Activated effector memory CD4-positive, alpha-beta T cell treated with anti-CD3 and anti-CD28 coated beads, Interleukin-2, amount 50 U/mL, for 16 hours (primary cell): ENCODE measurements at regions not wholly inside any gene's neighbourhood (a gene's known extent, or its start where the extent isn't known, plus 50 kb on each side); places are given as distances from the start of the nearest gene placed in this dataset.
A peak's percentile ranks its signal among the peaks of the same experiment; 100 is the strongest.

ENCODE experiments used
- DNase-seq: peaks from one replicate; pipeline ENCODE4 v3.0.0-alpha.2; 2020

DNA sequence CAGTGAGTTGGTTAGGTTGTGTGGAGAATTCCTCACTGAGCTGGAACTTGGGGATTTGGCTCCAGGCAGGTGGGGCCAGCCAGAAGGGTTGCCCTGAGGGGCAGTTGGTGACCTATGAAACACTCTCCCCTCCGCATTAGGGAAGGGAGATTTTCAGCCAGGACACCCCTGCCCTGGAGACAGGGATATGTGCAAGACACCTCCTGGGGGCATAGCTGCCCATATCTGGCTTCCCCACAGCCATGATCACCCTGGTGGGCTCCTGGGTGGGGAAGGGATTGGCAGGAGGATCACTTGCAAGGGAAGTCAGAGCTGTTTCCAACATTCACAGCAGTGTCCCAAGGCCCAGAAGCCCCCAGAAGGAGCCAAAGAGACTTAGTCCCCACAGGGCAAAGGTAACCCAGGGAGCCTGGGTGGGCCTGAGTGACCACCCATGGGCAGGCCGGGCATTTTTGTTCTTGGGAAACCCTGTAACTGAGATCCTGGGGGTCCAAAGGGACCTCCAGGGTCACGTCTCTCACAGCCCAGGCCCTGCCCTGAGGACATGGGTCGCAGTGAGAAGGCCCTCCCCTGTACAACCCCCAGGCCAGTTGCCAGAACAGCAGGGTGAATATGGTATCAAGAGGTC, 145.8 kb downstream of the MRPL14 start:
- DNase-seq: peak; percentile 54

DNA sequence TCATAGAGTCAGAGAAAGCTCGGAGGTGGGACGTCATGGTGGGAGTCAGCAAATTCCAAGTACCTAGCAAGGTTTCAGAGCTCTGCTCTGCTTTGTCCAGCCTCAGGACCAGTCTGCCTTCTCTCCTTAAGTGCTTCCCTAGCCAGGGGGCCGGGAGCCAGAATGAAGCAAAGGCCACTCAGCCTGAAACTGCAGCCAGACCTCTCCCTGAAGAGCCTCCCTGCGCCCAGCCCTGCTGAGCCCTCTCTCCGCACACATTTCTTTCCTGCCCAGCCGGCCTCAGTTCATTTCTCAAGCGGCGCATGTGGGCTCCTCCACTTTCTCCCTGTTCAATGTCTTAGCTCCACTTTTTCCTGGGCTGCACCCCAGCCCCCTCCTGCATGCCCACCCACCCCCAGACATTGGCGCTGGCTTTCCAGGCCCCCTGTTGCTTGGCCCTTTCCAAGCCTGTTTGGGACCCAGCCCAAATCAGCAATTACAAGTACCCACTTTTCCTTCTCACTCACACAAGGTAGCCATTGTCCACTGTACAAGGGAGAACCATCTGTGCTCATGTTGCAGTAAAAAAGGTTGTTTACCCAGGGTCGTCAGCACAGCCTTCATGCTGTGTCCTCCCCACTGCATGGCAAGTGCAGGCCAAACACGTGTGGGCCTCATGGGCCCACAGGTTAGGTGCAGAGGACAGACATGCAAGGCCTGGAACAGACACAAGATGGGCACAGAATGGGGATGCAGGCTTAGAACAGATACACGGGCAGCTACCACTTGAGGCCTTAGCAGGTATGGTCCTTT, 147.1 kb downstream of the MRPL14 start:
- DNase-seq: peak; percentile 17

DNA sequence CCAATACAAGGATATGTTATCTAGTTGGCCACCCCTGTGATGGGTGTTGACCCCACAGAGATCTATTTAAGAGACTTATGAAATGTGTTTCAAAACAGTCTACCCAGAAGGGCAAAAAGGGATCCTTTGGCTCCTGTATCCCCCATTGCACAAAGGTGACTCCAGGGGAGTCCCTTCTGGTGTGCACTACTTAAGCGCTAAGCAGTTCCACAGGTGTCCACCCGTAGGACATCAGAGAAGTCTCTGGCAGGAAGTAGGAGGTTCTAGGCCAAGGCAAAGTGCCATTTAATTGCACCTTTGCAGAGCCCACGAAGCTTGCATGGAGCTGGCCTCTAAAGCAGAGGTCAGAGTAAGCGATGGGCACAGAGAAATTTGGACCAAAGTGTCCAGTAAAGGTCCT, 147.7 kb downstream of the MRPL14 start:
- peak; percentile 12 for DNase-seq

DNA sequence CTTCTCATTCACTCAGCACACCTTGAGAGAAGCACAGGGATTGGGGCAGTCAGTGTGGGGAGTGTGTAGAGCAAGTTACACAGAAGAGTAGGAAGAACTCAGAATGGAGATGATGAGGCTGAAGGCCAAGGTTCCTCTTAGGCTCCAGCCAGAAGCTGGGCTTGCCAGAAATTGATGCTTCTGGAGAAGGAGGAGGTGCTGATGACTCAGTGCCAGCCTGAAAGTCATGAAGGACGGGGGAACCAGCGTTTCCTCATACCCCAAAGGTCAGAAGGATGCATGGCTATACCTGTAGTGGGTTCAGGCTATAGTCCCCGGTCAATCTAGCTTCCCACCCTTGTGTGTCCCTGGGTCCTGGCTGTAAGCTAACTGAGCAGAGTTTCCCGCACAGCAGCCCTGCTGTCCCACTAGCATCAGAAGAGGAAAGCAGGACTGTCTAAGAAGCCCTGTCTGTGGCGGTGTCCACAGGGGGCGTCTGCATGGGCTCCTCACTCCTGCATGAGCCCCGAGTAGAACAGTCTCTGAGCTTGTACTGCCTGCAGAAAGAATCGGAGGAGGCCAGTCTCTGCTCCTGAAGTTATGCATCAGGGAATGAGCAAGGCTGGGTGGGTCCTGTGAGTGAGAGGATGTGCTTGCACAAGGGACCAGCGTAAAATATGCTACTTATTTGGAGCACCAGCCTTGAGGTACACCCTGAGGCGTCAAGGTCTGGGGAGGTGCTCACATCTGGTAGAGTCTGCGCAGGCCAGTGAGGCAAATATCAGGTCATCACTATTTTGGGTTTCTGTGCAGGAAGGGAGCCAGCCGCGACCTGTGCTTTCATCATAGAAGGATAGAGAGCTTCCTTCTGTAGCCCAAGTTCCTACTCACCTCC, 148.5 kb downstream of the MRPL14 start:
- peak; percentile 27 for DNase-seq

DNA sequence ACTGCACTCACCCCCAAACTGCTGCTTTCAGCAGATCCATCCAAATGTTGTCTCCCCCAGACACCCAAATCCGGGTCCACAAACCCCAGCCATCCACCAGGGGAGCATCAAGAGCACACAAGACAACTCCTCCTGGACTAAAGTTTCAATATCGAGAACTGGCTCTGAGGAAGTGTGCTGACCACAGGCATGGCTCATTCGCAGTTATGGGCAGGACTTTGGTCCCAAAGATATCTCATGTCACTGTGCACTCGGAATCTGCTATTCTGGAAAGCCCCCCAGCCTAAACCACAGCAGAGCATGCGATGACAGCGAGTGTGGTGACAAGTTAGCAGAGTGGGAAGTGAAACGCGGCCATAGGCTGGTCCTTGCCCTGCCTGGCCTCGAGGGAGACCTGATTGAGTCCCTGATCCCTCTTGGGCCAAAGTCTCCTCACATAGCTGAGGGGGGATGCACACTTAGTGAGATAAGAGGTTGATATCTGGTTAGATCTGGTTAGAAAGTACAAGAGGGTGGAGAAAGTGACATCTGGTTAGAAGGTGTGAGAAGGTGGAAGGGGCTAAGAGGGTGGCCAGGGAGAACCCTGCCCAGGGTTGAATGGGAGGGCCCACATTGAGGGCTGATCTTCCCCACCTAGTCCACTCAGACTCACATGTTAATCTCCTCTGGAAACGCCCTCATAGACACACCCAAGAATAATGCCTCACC, 149.7 kb downstream of the MRPL14 start:
- DNase-seq: peak; percentile 44

DNA sequence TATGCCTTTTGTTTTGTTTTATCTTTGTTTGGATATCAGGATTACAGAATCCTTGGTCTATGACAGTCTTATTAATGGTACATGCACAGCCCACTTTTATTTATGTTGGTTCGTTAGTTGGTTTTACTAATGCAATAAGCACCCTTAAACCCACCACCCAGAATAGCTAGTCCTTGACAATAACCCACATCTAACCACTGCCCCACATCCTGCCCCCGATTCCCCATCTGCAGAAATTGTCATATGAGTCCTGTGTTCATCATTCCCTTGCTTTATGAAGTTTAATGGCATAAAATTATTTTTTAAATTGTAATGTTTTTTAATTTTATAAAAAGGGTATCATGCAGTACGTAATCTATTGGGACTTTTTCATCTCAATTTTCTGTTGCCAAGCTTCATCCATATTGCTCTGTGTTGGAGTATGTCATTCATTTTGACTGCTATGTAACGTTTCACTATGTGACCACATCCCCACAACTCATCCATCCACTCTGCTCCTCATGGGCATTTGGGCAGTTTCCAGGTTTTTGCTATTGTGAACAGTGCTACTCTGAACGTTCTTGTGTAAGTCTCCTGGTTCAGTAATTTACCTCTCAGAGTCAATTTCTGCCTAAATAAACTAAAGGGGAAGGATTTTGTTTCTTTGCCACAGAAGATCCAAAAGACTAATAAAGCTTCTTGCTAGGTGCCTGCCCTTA, 150.4 kb downstream of the MRPL14 start:
- no peak for DNase-seq

DNA sequence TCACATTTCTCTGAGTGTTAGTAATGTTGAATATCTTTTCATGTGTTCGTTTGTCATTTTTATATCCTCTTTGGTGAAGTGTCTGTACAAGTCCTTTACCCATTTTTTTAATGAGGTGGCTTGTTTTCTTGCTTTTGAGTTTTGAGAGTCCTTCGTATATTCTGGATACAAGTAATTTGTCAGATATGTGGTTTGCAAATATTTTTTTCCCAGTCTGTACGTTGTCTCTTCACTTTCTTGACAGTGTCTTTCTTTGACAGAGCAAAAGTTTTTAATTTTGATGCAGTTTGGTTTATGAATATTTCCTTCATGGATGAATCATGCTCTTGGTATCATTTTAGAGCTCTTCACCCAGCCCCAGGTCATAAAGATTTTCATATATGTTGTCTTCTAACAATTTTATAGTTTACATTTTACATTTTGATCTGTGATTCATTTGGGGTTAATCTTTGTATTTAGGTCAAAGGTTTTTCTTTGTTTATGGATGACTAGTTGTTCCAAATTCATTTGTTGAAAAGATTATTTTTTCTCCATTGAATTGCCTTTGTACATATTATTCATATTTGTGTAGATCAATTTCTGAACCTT, 152.5 kb downstream of the MRPL14 start:
- no peak for DNase-seq

DNA sequence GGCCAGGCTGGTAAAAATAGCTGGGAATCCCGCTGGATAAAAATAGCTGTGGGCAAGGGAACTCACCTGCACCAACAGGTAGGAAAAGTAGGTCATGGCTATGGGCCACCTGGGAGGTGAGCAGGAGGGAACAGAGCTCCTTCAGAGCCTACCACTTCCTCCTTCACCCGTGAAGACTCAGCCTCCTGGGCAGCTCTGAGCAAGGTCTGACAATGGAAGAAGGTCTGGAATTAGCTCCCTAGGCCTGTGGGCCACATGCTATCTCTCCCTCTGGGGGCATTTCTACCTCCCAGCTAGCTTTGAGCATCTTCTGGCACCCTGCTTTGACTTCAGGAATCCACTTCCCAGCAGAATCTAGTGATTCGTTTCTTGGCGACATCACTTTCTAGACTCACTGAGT, 153.9 kb downstream of the MRPL14 start:
- DNase-seq: peak; percentile 47

DNA sequence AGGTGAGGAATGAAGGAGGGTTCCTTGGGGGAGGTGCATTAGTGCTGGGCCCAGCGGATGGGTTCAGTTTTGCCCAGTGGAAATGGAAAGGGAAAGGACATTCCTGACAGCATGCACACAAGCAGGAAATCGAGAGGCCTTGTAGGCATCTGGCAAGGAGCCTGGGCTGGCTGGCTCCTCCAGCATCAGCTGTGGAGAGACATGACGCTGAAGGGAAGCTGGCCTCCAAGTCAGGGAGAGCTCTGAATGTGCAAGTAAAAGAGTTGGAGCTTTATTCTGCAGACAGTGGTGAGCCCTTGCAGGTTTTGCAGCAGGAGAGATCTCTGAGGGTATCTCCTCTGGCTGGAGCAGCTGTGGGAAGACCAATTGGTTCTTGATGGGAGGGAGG, 154.3 kb downstream of the MRPL14 start:
- DNase-seq: peak; percentile 22

DNA sequence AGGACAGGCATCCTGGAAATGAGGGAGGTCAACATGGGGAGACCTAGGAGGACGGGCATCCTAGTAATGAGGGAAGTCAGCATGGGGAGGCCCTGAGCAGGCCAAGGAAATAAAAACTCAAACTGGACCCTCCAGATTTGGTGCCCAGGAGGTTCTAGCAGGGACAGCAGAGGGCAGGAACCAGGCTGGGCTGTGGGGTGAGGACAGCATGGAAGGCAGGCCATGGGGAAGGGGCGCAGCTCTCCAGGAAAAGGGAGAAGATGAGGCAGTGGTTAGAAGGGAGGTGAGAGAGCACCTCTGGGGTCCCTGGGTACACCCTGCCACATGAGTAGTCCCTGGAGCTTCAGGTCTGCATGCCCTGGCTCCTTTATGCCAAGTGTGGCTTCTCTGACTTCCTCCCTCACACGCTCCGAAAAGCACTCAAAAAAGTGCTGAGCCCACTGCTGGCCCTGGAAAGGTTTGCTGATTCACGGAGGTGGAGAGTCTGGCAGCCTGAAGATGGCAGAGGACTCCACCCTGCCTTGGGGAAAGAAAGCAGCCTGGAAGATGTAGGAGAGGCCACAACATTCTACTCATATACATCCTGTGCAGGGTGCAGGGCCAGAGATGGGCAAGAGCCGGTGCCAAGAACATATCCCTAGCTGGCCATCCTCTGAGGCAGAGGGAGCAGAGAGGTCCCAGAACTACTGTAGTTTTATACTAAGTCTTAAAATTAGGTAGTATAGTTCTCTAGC, 154.9 kb downstream of the MRPL14 start:
- peak; percentile 30 for DNase-seq

DNA sequence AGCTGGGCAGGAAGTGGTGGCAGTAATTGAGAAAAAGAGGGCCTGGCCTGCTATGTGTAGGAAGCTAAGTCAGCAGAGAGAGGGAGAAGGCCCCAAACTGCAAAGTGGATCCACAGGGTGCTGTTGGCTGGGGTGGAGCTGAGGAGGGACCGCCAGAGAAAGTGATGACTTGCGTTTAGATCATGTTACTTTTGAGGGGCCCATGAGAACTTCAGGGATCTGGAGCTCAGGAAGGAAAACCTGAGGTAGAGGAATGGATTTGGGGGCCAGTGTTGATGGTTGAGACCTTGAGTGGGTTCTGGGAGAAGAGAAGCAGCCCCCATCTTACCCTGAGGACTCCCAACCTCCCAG, 155.5 kb downstream of the MRPL14 start:
- peak; percentile 34 for DNase-seq

DNA sequence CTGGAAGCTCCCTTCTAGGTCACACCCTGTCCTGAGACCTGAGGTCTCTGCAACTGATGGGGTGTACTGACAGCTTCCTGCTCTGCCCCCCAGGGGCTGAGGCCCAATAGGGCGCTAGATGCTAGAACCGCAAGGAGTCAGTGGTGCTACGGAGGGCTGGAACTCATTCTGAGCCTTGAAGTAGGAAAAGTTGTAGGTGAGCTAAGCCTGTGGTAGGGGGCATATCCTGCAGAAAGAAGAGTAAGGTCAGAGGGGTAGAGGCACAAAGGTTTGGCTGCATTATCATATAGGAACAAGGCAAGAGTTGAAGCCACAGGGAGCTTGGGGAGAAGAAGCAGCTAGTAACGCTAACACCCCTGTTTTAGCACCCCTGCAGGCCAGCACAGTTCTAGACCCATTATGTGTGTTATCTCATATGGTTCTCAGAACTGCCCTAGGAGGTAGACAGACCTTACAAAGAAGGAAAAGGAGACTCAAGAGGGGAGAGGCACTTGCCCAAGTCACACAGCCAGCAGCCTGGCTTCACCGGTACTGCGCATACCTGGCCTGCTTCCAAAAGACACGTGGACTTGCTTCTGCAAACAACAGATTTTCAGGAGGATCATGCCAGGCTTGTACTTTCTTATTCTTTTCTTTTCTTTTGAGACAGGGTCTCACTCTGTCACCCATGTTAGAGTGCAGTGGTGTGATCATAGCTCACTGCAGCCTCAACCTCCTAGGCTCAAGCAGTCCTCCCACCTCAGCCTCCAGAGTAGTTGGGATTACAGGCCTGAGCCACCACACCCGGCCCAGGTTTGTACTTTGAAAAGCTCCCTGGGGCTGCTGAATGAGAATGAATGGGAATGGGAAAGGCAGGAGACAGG, 156.1 kb downstream of the MRPL14 start:
- DNase-seq: peak; percentile 19

DNA sequence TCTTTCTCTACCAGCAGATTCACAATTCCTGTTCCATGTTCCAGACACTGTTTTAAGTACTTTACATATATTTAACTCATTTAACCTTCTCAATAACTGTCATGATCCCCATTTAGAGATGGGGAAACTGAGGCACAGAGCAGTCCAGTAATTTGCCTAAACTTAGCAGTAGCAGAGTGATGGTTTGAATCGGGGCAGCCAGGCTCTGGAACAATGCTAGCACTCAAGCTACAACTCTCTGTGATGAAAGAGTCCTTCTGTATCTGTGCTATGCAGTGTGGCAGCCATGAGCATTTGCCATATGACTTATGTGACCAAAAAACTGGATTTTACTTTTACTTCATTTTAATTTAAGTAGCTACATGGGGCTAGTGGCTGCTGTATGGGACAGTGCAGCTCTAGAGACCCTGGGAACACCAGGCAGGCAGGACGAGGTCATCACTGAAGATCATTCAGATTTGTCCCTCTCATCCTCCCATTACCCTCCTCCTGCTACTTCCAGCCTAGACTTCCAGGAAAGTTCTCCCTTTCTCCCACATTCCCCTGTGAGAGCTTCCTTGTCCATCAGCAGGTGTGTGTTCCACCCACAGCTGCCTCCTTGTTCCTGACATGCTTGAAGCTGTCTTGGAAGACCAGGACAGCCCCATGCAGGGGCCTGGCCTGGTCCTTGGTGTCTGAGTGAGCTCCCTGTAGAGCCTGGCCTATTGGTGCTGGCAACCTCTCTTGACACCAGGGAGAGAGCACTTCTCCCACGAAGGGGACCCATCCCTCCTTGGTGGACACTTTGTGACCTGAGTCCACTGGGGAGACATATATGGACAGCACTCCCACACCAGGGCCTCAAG, 157.0 kb downstream of the MRPL14 start:
- peak; percentile 49 for DNase-seq

DNA sequence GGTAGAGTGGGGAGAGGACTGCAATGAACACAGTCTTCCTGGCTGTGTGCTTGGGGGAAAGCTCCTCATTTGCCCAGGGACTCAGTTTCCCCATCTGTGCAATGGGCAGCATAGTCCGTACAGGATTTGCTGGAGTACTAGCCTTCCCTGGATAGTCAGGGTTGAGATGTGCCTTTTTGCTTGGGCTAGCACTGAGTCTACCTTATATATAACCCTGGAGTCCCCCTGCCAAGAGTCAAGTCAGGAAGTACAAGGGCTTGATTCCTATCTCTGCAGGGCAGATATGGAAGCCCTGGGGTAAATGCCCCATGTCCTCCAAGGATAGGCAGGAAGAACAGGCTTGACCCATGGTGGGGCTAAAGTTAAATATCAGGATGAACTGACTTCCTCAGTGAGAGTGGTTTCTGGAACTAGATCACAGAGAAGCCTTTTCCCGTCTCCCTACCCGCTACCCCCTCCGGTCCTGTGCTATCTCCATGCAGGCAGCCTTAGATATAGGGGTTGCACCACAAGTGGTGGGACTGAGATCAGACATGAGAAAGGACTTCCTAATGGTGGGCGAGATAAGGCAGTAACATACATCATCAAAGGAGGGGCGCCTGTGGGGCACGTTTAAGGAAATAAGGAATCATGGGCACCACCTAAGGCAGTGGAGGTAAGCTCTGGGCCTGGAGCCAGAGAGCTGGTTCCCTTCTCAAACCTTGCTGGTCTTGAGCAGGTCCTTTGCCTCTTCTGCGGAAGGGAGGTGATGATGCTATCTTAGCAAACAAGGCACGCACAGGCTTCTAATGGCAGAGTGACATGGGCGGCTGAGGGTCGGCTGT, 157.9 kb downstream of the MRPL14 start:
- peak; percentile 53 for DNase-seq

DNA sequence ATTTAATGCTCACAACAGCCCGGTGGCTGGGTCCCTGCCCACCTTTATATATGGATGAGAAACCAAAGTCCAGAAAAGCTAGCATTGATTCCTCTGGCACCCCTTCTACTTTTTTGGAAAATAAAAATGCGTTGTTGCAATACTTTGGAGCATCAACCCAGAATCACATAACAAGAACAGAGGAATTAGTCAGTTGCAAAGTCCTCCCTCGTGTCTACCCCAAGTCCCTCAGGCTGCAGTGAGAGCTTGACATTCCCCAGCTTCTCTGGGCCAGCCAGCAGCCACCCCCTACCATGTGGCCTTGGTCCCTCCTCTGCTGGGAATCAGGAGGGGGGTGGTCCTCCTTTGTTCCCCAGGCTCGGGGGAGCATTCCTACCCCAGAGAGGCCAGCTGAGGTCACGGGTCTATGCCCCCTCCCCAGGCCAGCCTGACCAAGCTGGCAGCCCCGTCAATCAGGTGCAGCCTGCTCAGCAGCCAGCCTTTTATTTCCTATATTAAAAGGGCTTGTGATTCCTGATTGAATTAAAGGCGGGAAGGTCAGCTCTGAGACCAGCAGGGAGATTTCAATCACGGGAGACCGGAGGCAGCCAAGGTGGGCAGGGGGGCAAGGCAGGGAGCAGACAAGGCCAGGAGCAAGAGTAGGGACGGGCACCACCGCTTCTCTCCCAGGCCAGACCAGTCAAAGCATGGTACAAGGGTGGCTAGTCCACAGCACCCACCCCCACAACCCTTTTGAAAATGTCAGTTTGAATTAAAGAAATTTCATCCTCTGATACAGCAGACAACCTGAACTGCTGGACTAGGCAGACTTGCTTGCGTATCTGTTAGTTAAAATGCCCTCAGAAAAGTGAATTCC, 158.9 kb downstream of the MRPL14 start:
- no peak for DNase-seq

DNA sequence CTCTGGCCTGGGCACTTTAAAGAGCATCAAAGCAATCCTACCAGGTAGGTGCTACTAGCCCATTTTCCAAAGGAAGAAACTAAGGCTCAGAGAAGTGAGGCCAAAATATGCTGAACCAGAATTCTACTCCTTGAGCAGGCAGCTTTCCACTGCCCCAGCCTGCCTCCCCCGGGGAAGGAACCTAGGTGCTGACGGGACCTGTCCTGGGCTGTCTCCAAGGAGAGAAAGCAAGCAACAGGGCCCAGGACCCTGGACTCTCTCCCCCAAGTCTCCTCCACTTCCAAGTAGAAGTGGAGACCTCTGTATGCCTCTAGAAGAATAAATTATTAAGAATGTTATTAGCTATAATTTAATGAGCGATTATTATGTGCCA, 159.5 kb downstream of the MRPL14 start:
- no peak for DNase-seq
